ENCODE measurements at regions not wholly inside any gene's neighbourhood (a gene's known extent, or its start where the extent isn't known, plus 50 kb on each side); places are given as distances from the start of the nearest gene placed in this dataset.
A peak's percentile ranks its signal among the peaks of the same experiment; 100 is the strongest.

DNA sequence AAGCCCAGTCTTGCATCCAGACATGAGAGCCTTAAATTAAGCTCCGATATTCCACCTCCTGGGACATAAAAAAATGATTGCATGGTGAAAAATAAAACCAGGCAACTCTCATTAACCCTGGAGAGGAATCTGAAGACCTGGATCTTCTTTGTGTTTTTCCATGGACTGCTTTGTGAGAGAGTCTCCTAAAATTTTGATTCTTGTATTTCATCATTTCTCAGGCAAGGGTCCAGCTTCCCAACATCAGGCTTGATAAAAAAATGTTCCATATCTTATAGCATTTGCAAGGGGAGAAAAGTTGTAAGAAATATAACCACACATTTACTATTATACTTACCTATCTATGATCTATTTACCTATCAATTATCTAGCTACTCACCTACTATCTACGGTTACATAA is 327.5 kb upstream of the SPHKAP start:
- no peak overlapping the region for H3K4me3 Mint-ChIP-seq (ENCODE audit: low read depth)
- no peaks in the 10 kb centered on the region for H3K9me3 Mint-ChIP-seq (ENCODE audit: low read depth)
- no peaks in the 10 kb centered on the region for H3K36me3 Mint-ChIP-seq (ENCODE audit: insufficient read depth)
- no peak overlapping the region for H3K27ac Mint-ChIP-seq
- H3K4me1 Mint-ChIP-seq (ENCODE audit: low read depth): peaks cover 20% of the 10 kb centered on the region
- H3K27me3 Mint-ChIP-seq: no peaks in the 10 kb centered on the region
- DNase-seq (ENCODE audit: low spot score, unreplicated experiment): no peak
- TF ChIP-seq, protein P1, sequence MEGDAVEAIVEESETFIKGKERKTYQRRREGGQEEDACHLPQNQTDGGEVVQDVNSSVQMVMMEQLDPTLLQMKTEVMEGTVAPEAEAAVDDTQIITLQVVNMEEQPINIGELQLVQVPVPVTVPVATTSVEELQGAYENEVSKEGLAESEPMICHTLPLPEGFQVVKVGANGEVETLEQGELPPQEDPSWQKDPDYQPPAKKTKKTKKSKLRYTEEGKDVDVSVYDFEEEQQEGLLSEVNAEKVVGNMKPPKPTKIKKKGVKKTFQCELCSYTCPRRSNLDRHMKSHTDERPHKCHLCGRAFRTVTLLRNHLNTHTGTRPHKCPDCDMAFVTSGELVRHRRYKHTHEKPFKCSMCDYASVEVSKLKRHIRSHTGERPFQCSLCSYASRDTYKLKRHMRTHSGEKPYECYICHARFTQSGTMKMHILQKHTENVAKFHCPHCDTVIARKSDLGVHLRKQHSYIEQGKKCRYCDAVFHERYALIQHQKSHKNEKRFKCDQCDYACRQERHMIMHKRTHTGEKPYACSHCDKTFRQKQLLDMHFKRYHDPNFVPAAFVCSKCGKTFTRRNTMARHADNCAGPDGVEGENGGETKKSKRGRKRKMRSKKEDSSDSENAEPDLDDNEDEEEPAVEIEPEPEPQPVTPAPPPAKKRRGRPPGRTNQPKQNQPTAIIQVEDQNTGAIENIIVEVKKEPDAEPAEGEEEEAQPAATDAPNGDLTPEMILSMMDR (IDR thresholded peaks at IDR 0.05; ENCODE audit: unreplicated experiment): no peak

DNA sequence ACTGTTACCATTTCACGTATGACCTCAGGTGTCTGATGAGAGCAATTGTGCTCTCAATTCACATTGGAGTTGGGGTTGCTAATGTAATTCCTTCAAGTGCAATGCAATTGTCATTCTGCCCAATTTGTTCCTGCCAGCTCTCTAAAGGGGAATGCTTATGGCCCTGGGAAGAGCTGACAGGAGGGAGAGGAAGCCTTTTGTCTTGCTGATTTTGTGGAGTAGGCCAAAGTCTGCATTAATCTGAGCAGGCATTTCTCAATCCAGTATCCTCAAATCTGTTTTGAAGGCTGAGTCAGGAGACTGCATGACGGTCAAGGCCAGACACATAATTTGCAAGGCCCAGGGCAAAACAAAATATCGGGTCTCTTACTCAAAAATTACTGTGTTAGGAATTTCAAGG is 326.4 kb upstream of the SPHKAP start:
- no peak for DNase-seq (ENCODE audit: low spot score, unreplicated experiment)
- no peaks in the 10 kb centered on the region for H3K36me3 Mint-ChIP-seq (ENCODE audit: insufficient read depth)
- H3K27ac Mint-ChIP-seq: no peak overlapping the region
- TF ChIP-seq, protein P1 (IDR thresholded peaks at IDR 0.05; ENCODE audit: unreplicated experiment): no peak
- no peaks in the 10 kb centered on the region for H3K27me3 Mint-ChIP-seq
- no peaks in the 10 kb centered on the region for H3K9me3 Mint-ChIP-seq (ENCODE audit: low read depth)
- no peak overlapping the region for H3K4me3 Mint-ChIP-seq (ENCODE audit: low read depth)
- peaks cover 20% of the 10 kb centered on the region for H3K4me1 Mint-ChIP-seq (ENCODE audit: low read depth)

DNA sequence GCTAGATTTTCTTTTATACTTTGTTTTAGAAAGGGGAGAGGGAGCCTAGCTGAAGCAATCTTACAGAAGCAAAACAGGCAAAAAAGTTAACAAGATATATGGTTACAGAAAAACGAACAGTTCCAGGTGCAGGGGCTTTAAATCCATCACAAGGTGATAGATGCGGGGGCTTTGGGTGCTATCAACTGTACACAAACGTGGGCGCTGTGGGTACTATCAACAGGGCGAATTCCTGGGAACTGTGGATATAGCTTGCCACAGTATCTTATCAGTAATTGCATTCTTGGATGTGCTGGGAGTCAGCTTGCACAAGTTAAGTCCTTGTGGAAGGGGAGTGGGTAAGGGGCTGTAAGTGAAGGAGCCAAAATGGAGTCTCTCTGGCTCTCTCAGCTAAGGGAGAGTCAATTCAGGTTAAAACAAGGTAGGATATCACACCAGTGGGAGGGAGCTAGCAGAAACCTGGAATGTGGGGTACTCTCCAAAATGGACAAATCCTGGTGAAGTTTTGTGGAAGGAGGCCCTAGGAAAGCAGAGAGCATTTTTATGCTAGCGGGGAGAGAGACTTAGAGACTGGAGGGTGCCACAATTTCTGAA is 325.8 kb upstream of the SPHKAP start:
- H3K27ac Mint-ChIP-seq: peak overlapping the region; percentile 0
- peaks cover 20% of the 10 kb centered on the region for H3K4me1 Mint-ChIP-seq (ENCODE audit: low read depth)
- DNase-seq (ENCODE audit: low spot score, unreplicated experiment): no peak
- no peaks in the 10 kb centered on the region for H3K36me3 Mint-ChIP-seq (ENCODE audit: insufficient read depth)
- H3K27me3 Mint-ChIP-seq: no peaks in the 10 kb centered on the region
- no peak overlapping the region for H3K4me3 Mint-ChIP-seq (ENCODE audit: low read depth)
- H3K9me3 Mint-ChIP-seq (ENCODE audit: low read depth): no peaks in the 10 kb centered on the region
- TF ChIP-seq, protein P1 (IDR thresholded peaks at IDR 0.05; ENCODE audit: unreplicated experiment): no peak

DNA sequence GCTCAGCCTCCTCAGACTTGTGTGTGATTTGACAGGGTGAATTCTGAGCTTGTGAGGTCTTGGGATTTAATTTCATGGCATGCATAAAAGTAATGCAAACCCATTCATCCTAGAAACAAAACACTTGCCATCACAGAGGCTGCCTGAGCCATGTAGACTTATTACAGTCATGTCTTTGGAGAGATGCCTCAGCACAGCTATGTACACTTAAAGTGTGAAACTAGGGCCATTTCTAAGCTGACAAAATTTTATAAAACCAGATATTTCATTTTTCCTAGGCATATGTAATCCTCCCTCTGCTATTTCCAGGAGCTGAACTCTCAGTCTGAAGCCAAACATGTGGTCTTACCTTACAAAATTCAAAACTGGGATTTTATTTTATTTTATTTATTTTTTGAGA is 322.2 kb upstream of the SPHKAP start:
- H3K27ac Mint-ChIP-seq: no peak overlapping the region
- no peak overlapping the region for H3K4me3 Mint-ChIP-seq (ENCODE audit: low read depth)
- no peaks in the 10 kb centered on the region for H3K9me3 Mint-ChIP-seq (ENCODE audit: low read depth)
- H3K4me1 Mint-ChIP-seq (ENCODE audit: low read depth): peaks cover 20% of the 10 kb centered on the region
- H3K27me3 Mint-ChIP-seq: no peaks in the 10 kb centered on the region
- TF ChIP-seq, protein P1 (IDR thresholded peaks at IDR 0.05; ENCODE audit: unreplicated experiment): no peak
- no peak for DNase-seq (ENCODE audit: low spot score, unreplicated experiment)
- no peaks in the 10 kb centered on the region for H3K36me3 Mint-ChIP-seq (ENCODE audit: insufficient read depth)

DNA sequence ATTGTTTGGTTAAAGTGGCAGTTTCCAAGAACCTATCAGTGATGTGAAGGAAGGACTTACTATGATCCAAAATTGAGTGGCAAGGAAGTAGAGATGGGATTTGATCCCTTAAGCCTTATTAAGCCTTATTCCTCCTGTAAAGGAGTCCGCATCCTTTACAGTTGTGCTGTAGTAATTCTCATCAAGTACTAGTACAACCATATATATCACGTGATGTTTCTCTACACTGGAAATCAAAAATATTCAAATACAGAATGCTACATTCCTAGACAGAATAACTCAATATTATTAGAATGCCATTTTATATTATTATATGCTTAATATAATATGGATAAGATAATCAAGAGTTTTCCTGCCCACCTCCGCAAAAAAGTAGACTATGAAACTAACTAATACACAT is 312.4 kb upstream of the SPHKAP start:
- H3K4me1 Mint-ChIP-seq (ENCODE audit: low read depth): no peaks in the 10 kb centered on the region
- H3K9me3 Mint-ChIP-seq (ENCODE audit: low read depth): peaks cover 5% of the 10 kb centered on the region
- H3K4me3 Mint-ChIP-seq (ENCODE audit: low read depth): no peak overlapping the region
- no peak overlapping the region for H3K27ac Mint-ChIP-seq
- no peaks in the 10 kb centered on the region for H3K27me3 Mint-ChIP-seq
- no peak for DNase-seq (ENCODE audit: low spot score, unreplicated experiment)
- TF ChIP-seq, protein P1 (IDR thresholded peaks at IDR 0.05; ENCODE audit: unreplicated experiment): no peak
- H3K36me3 Mint-ChIP-seq (ENCODE audit: insufficient read depth): no peaks in the 10 kb centered on the region

Data from progenitor cell of endocrine pancreas (in vitro differentiated cells).